H1 (cell line): ENCODE measurements at regions not wholly inside any gene's neighbourhood (a gene's known extent, or its start where the extent isn't known, plus 50 kb on each side); places are given as distances from the start of the nearest gene placed in this dataset.

ENCODE experiments used
- CTCF ChIA-PET: fragments of 300-600 bp; sonication (Branson Sonifier 250); formaldehyde crosslinking; loops from one replicate; lab custom pipeline; 2021; ENCODE audit not compliant: partially characterized antibody; lab: Charles Lee
- POLR2A ChIA-PET: fragments of 300-600 bp; sonication (Branson Sonifier 250); formaldehyde crosslinking; loops from one replicate; lab custom pipeline; 2021; ENCODE audit warnings: inconsistent platforms; ENCODE audit not compliant: partially characterized antibody; lab: Charles Lee
- DNase-seq, 2 experiments: peaks; one replicate each; pipeline versions ENCODE4 v3.0.0 to v3.0.0-alpha.2; 2010 to 2022; ENCODE audit warnings: low spot score in 2 of 2, low read depth in 1 of 2, mixed read lengths in 1 of 2
- FAIRE-seq: peaks from 2 replicates; lab custom pipeline; 2011; peaks lifted over from hg19 to GRCh38; lab: Jason Lieb, UNC
- H2AFZ ChIP-seq: 2 replicates; pipeline ENCODE4 v1.8.1; 2012; ENCODE audit warnings: low read length, inconsistent platforms
- H2AK5ac ChIP-seq: 2 replicates; pipeline ENCODE4 v1.6.1; 2013; ENCODE audit warnings: low read depth, low read length
- H2BK120ac ChIP-seq: replicated peaks from 2 replicates; pipeline ENCODE3; 2013; ENCODE audit warnings: low read depth, low read length, inconsistent platforms
- H2BK12ac ChIP-seq: 2 replicates; pipeline ENCODE4 v1.6.1; 2013; ENCODE audit warnings: low read depth, low read length
- H2BK15ac ChIP-seq: 2 replicates; pipeline ENCODE4 v1.6.1; 2013; ENCODE audit warnings: low read length
- H2BK20ac ChIP-seq: 2 replicates; pipeline ENCODE4 v1.6.1; 2013; ENCODE audit warnings: low read length
- H2BK5ac ChIP-seq: 2 replicates; pipeline ENCODE4 v1.6.1; 2013; ENCODE audit warnings: low read depth, low read length
- H3K14ac ChIP-seq: 2 replicates; pipeline ENCODE4 v1.6.1; 2013; ENCODE audit warnings: inconsistent platforms; ENCODE audit not compliant: insufficient read length
- H3K18ac ChIP-seq: 2 replicates; pipeline ENCODE4 v1.6.1; 2013; ENCODE audit warnings: low read length; ENCODE audit errors: extremely low read depth
- H3K23ac ChIP-seq: 2 replicates; pipeline ENCODE4 v1.6.1; 2013; ENCODE audit warnings: inconsistent platforms; ENCODE audit not compliant: insufficient read length
- H3K23me2 ChIP-seq: 2 replicates; pipeline ENCODE4 v1.6.1; 2013; ENCODE audit warnings: low read depth, low read length
- H3K27ac ChIP-seq: 2 replicates; pipeline ENCODE4 v1.6.1; 2011; ENCODE audit warnings: low read depth, low read length, inconsistent platforms
- H3K27me3 ChIP-seq, 4 experiments: replicated peaks in 1 of 4; 1 replicate in 1 of 4; 2 replicates in 3 of 4; pipeline versions ENCODE4 v1.6.1 to v1.8.1; 2011 to 2013; ENCODE audit warnings: low read length in 3 of 4, mild to moderate bottlenecking in 3 of 4, inconsistent platforms in 2 of 4, mixed read lengths in 2 of 4, moderate library complexity in 1 of 4; ENCODE audit not compliant: control insufficient read depth in 3 of 4, insufficient read depth in 3 of 4; ENCODE audit errors: extremely low read depth in 1 of 4
- H3K36me3 ChIP-seq, 4 experiments: 2 replicates each; pipeline versions ENCODE4 v1.6.1 to v1.8.1; 2011 to 2013; ENCODE audit warnings: mild to moderate bottlenecking in 4 of 4, low read length in 3 of 4, moderate library complexity in 2 of 4, control low read depth in 1 of 4, inconsistent platforms in 1 of 4; ENCODE audit not compliant: insufficient read depth in 4 of 4, control insufficient read depth in 2 of 4
- H3K4ac ChIP-seq: replicated peaks from 2 replicates; pipeline ENCODE3; 2013; ENCODE audit warnings: low read length, low read depth, mixed read lengths, inconsistent platforms; ENCODE audit not compliant: insufficient read length
- H3K4me1 ChIP-seq, 4 experiments: replicated peaks in 1 of 4; 1 replicate in 1 of 4; 2 replicates in 3 of 4; pipeline versions ENCODE4 v1.6.1 to v1.8.1; 2011 to 2013; ENCODE audit warnings: low read length in 3 of 4, inconsistent platforms in 2 of 4, mixed read lengths in 1 of 4; ENCODE audit not compliant: insufficient read depth in 4 of 4, control insufficient read depth in 3 of 4
- H3K4me2 ChIP-seq, 2 experiments: 2 replicates each; pipeline versions ENCODE4 v1.6.1 to v1.8.1; 2011 to 2013; ENCODE audit warnings: low read depth in 2 of 2, low read length in 2 of 2, control low read depth in 1 of 2, inconsistent platforms in 1 of 2, mild to moderate bottlenecking in 1 of 2; ENCODE audit not compliant: insufficient read depth in 1 of 2
- H3K4me3 ChIP-seq, 4 experiments: fragments of 200-600, 300-600 bp in 1 of 4; sonication (generic), shearing (Covaris generic), sonication (Bioruptor Twin) in 1 of 4; 2 replicates each; pipeline versions ENCODE4 v1.5.1 to v1.8.1; 2011 to 2016; ENCODE audit warnings: low read length in 4 of 4, low read depth in 3 of 4, control low read depth in 2 of 4, inconsistent platforms in 2 of 4, mild to moderate bottlenecking in 2 of 4, mixed read lengths in 1 of 4, moderate library complexity in 1 of 4; ENCODE audit not compliant: insufficient read depth in 2 of 4; ENCODE audit errors: extremely low read depth in 1 of 4
- H3K56ac ChIP-seq: replicated peaks from 2 replicates; pipeline ENCODE3; 2013; ENCODE audit warnings: low read depth, mild to moderate bottlenecking, mixed read lengths, low read length, inconsistent platforms; ENCODE audit not compliant: insufficient read length
- H3K79me1 ChIP-seq: 2 replicates; pipeline ENCODE4 v1.6.1; 2013; ENCODE audit warnings: low read depth, low read length, control low read depth
- H3K79me2 ChIP-seq, 2 experiments: 2 replicates each; pipeline versions ENCODE4 v1.6.1 to v1.8.1; 2012 to 2013; ENCODE audit warnings: low read length in 2 of 2, mild to moderate bottlenecking in 2 of 2, inconsistent platforms in 1 of 2; ENCODE audit not compliant: insufficient read depth in 2 of 2, control insufficient read depth in 1 of 2
- H3K9ac ChIP-seq, 4 experiments: replicated peaks in 1 of 4; 1 replicate in 1 of 4; 2 replicates in 3 of 4; pipeline versions ENCODE4 v1.6.1 to v1.8.1; 2011 to 2013; ENCODE audit warnings: low read depth in 3 of 4, low read length in 3 of 4, control low read depth in 2 of 4, mild to moderate bottlenecking in 2 of 4, moderate library complexity in 2 of 4, inconsistent platforms in 1 of 4; ENCODE audit errors: extremely low read depth in 1 of 4
- H3K9me3 ChIP-seq, 2 experiments: 2 replicates each; pipeline versions ENCODE4 v1.6.1 to v1.8.1; 2012 to 2013; ENCODE audit warnings: mild to moderate bottlenecking in 2 of 2, moderate library complexity in 2 of 2, control low read depth in 1 of 2, inconsistent platforms in 1 of 2, low read depth in 1 of 2, low read length in 1 of 2, mixed read lengths in 1 of 2; ENCODE audit not compliant: insufficient read depth in 2 of 2
- H4K20me1 ChIP-seq, 2 experiments: replicated peaks in 1 of 2; 2 replicates each; pipeline versions ENCODE3 to v1.8.1; 2011 to 2013; ENCODE audit warnings: inconsistent platforms in 2 of 2, low read length in 2 of 2, mild to moderate bottlenecking in 1 of 2; ENCODE audit not compliant: insufficient read depth in 2 of 2, control insufficient read depth in 1 of 2
- H4K5ac ChIP-seq: 2 replicates; pipeline ENCODE4 v1.6.1; 2013; ENCODE audit warnings: low read length, low read depth, mixed read lengths, inconsistent platforms; ENCODE audit not compliant: insufficient read length
- H4K8ac ChIP-seq: 2 replicates; pipeline ENCODE4 v1.8.0; 2013; ENCODE audit warnings: mild to moderate bottlenecking, moderate library complexity, low read length, inconsistent platforms; ENCODE audit not compliant: insufficient read depth; ENCODE audit errors: extremely low read depth
- H4K91ac ChIP-seq: replicated peaks from 2 replicates; pipeline ENCODE3; 2013; ENCODE audit warnings: low read length, mixed read lengths, inconsistent platforms; ENCODE audit not compliant: insufficient read length
- BCL11A ChIP-seq, 2 experiments: IDR thresholded peaks; one replicate each; pipeline ENCODE4 v1.6.1; 2011; ENCODE audit warnings: low read depth in 2 of 2, low read length in 2 of 2, mild to moderate bottlenecking in 2 of 2
- BRCA1 ChIP-seq: IDR thresholded peaks from 2 replicates; pipeline ENCODE4 v1.6.1; 2012; ENCODE audit warnings: low read depth, low read length, improper control_type of control experiment
- EZH2 ChIP-seq: fragments of 200-600 bp; sonication (generic); IDR thresholded peaks from 2 replicates; pipeline ENCODE4 v1.7.1; 2012; ENCODE audit warnings: low read depth, mild to moderate bottlenecking, moderate library complexity, low read length, inconsistent platforms; ENCODE audit not compliant: severe bottlenecking
- FOSL1 ChIP-seq: IDR thresholded peaks from 2 replicates; pipeline ENCODE4 v1.6.1; 2011; ENCODE audit warnings: mild to moderate bottlenecking, low read depth, low read length, moderate library complexity; ENCODE audit not compliant: insufficient read depth
- HDAC2 ChIP-seq, 2 experiments: fragments of 300-600 bp in 1 of 2; sonication (generic) in 1 of 2; IDR thresholded peaks; 2 replicates each; pipeline ENCODE4 v1.6.1; 2011 to 2012; ENCODE audit warnings: low read depth in 2 of 2, low read length in 2 of 2, mild to moderate bottlenecking in 2 of 2, moderate library complexity in 2 of 2, borderline replicate concordance in 1 of 2, inconsistent platforms in 1 of 2
- KDM4A ChIP-seq: IDR thresholded peaks from one replicate; pipeline ENCODE4 v1.7.1; 2012; ENCODE audit warnings: low read depth, mild to moderate bottlenecking, moderate library complexity, low read length, inconsistent platforms; ENCODE audit not compliant: severe bottlenecking
- KDM5A ChIP-seq: fragments of 200-600 bp; IDR thresholded peaks from 2 replicates; pipeline ENCODE4 v1.7.1; 2012; ENCODE audit warnings: mild to moderate bottlenecking, low read length, inconsistent platforms, mixed read lengths
- POLR2A ChIP-seq, 2 experiments: IDR thresholded peaks; 1 replicate in 1 of 2; 2 replicates in 1 of 2; pipeline ENCODE4 v1.6.1; 2011; ENCODE audit warnings: low read depth in 2 of 2, low read length in 2 of 2, mild to moderate bottlenecking in 2 of 2; ENCODE audit errors: control extremely low read depth in 1 of 2
- SIRT6 ChIP-seq: IDR thresholded peaks from one replicate; pipeline ENCODE4 v1.7.1; 2012; ENCODE audit warnings: low read length, inconsistent platforms
- TAF1 ChIP-seq: IDR thresholded peaks from 2 replicates; pipeline ENCODE4 v1.6.1; 2011; ENCODE audit warnings: mild to moderate bottlenecking, low read depth, low read length
- WGBS, 2 experiments: shearing (Covaris generic) in 1 of 2; methylation state at CpG; one replicate each; pipeline versions ENCODE4 v1.1.6 to v1.1.7; 2013 to 2015; ENCODE audit warnings: low lambda C conversion rate in 2 of 2, mixed read lengths in 2 of 2, inconsistent platforms in 1 of 2, low coverage in 1 of 2, missing lambda C conversion rate in 1 of 2; ENCODE audit not compliant: insufficient replicate concordance in 2 of 2, insufficient coverage in 1 of 2, insufficient read length in 1 of 2; ENCODE audit errors: extremely low coverage in 1 of 2, missing lambda C conversion rate in 1 of 2; 5-methylcytosine and 5-hydroxymethylcytosine counted together
- TF ChIP-seq, protein P1 (sequence below): IDR thresholded peaks from 2 replicates; pipeline ENCODE4 v1.6.1; 2011; ENCODE audit warnings: low read depth, mild to moderate bottlenecking, low read length; ENCODE audit not compliant: insufficient read depth
- TF ChIP-seq, protein P2 (sequence below), 3 experiments: IDR thresholded peaks; 1 replicate in 2 of 3; 2 replicates in 1 of 3; pipeline versions ENCODE4 v1.5.1 to v1.6.1; 2011; ENCODE audit warnings: low read length in 3 of 3, mild to moderate bottlenecking in 3 of 3, inconsistent platforms in 2 of 3, low read depth in 1 of 3, moderate library complexity in 1 of 3; ENCODE audit not compliant: insufficient read depth in 1 of 3; ENCODE audit errors: control extremely low read depth in 1 of 3

DNA sequence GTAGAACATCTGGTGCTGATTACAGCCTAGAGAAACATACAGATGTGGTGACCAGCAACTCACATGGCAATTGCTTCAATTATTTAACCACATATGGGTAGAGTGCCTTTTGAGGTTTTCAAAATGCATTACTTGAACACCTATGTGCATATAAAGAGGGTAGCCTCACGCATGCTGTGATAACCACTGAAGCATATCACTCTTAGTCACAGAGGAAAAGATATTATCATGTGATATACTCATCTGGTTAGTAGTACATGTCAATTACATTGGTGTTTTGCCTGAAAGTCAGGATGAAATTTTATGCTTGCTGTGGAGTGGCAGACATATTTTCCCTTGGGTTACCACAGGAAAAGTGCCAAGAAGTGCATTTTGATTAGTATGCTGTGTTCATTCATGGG is 459.3 kb upstream of the AGTR1 start:
- no peaks in the 10 kb centered on the region for H3K36me3 ChIP-seq
- H2AK5ac ChIP-seq, result no peak overlapping the region
- no peaks in the 10 kb centered on the region for H3K9me3 ChIP-seq
- ChIA-PET POLR2A (no interaction called here), CTCF (interaction anchor here (0.7 kb wide), 1 partner anchor 1789 kb away, joined by 3 read pairs; no protein-coding TSS in a partner anchor)
- H3K79me1 ChIP-seq, result no peaks in the 10 kb centered on the region
- DNase-seq, result no peak
- FAIRE-seq, result no peak
- H3K23ac ChIP-seq, result no peak overlapping the region
- H3K27ac ChIP-seq, result no peak overlapping the region
- no peak overlapping the region for H2BK120ac ChIP-seq
- no peak overlapping the region for H3K4me3 ChIP-seq
- H3K56ac ChIP-seq, result no peak overlapping the region
- no peak overlapping the region for H2BK15ac ChIP-seq
- H4K8ac ChIP-seq, result no peak overlapping the region
- H3K9ac ChIP-seq, result no peak overlapping the region
- no peak overlapping the region for H2BK20ac ChIP-seq
- H3K18ac ChIP-seq, result no peak overlapping the region
- no peak overlapping the region for H3K4ac ChIP-seq
- no peak overlapping the region for H2BK12ac ChIP-seq
- H3K4me2 ChIP-seq, result no peak overlapping the region
- H3K23me2 ChIP-seq, result no peaks in the 10 kb centered on the region
- no peaks in the 10 kb centered on the region for H4K20me1 ChIP-seq
- H4K5ac ChIP-seq, result no peak overlapping the region
- no peaks in the 10 kb centered on the region for H3K4me1 ChIP-seq
- H3K79me2 ChIP-seq, result no peaks in the 10 kb centered on the region
- H2AFZ ChIP-seq, result no peak overlapping the region
- WGBS, 2 experiments, result 85% methylated on average over 1 of the region's 1 CpG; no CpG with 5 or more reads in 1 of the 2 experiments
- H3K14ac ChIP-seq, result no peak overlapping the region
- H3K27me3 ChIP-seq, result peaks cover 0 to 1% (median 0%) of the 10 kb centered on the region in 4 experiments; a peak in 1 of 7 replicates
- H4K91ac ChIP-seq, result no peak overlapping the region
- H2BK5ac ChIP-seq, result no peak overlapping the region
- TF ChIP-seq, protein P1, sequence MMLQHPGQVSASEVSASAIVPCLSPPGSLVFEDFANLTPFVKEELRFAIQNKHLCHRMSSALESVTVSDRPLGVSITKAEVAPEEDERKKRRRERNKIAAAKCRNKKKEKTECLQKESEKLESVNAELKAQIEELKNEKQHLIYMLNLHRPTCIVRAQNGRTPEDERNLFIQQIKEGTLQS, result no peak
- TF ChIP-seq EZH2 (no peak), BRCA1 (no peak), TAF1 (no peak), POLR2A (IDR thresholded peaks at IDR 0.05; ENCODE audit: control extremely low read depth in 1 of 2, low read depth in 2 of 2, low read length in 2 of 2) (no peak), FOSL1 (no peak), SIRT6 (no peak), BCL11A (IDR thresholded peaks at IDR 0.05; ENCODE audit: low read depth in 2 of 2, low read length in 2 of 2) (no peak), KDM5A (no peak), KDM4A (no peak), HDAC2 (IDR thresholded peaks at IDR 0.05; ENCODE audit: borderline replicate concordance in 1 of 2, low read depth in 2 of 2, low read length in 2 of 2) (no peak)
- TF ChIP-seq, protein P2, sequence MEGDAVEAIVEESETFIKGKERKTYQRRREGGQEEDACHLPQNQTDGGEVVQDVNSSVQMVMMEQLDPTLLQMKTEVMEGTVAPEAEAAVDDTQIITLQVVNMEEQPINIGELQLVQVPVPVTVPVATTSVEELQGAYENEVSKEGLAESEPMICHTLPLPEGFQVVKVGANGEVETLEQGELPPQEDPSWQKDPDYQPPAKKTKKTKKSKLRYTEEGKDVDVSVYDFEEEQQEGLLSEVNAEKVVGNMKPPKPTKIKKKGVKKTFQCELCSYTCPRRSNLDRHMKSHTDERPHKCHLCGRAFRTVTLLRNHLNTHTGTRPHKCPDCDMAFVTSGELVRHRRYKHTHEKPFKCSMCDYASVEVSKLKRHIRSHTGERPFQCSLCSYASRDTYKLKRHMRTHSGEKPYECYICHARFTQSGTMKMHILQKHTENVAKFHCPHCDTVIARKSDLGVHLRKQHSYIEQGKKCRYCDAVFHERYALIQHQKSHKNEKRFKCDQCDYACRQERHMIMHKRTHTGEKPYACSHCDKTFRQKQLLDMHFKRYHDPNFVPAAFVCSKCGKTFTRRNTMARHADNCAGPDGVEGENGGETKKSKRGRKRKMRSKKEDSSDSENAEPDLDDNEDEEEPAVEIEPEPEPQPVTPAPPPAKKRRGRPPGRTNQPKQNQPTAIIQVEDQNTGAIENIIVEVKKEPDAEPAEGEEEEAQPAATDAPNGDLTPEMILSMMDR (IDR thresholded peaks at IDR 0.05; ENCODE audit: control extremely low read depth in 1 of 3, insufficient read depth in 1 of 3, low read depth in 1 of 3, low read length in 3 of 3), result no peak
